ENCODE measurements at regions not wholly inside any gene's neighbourhood (a gene's known extent, or its start where the extent isn't known, plus 50 kb on each side); places are given as distances from the start of the nearest gene placed in this dataset.

- TF ChIP-seq, protein P1, sequence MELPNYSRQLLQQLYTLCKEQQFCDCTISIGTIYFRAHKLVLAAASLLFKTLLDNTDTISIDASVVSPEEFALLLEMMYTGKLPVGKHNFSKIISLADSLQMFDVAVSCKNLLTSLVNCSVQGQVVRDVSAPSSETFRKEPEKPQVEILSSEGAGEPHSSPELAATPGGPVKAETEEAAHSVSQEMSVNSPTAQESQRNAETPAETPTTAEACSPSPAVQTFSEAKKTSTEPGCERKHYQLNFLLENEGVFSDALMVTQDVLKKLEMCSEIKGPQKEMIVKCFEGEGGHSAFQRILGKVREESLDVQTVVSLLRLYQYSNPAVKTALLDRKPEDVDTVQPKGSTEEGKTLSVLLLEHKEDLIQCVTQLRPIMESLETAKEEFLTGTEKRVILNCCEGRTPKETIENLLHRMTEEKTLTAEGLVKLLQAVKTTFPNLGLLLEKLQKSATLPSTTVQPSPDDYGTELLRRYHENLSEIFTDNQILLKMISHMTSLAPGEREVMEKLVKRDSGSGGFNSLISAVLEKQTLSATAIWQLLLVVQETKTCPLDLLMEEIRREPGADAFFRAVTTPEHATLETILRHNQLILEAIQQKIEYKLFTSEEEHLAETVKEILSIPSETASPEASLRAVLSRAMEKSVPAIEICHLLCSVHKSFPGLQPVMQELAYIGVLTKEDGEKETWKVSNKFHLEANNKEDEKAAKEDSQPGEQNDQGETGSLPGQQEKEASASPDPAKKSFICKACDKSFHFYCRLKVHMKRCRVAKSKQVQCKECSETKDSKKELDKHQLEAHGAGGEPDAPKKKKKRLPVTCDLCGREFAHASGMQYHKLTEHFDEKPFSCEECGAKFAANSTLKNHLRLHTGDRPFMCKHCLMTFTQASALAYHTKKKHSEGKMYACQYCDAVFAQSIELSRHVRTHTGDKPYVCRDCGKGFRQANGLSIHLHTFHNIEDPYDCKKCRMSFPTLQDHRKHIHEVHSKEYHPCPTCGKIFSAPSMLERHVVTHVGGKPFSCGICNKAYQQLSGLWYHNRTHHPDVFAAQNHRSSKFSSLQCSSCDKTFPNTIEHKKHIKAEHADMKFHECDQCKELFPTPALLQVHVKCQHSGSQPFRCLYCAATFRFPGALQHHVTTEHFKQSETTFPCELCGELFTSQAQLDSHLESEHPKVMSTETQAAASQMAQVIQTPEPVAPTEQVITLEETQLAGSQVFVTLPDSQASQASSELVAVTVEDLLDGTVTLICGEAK (IDR thresholded peaks at IDR 0.05), result no peak
- TF ChIP-seq, protein P1 (CRISPR knock-in tag; IDR thresholded peaks at IDR 0.05), result no peak
- TF ChIP-seq PRPF4 (IDR thresholded peaks at IDR 0.05; ENCODE audit: low read depth, low read length, poor library complexity, severe bottlenecking), result no peak
- TF ChIP-seq, protein P2, sequence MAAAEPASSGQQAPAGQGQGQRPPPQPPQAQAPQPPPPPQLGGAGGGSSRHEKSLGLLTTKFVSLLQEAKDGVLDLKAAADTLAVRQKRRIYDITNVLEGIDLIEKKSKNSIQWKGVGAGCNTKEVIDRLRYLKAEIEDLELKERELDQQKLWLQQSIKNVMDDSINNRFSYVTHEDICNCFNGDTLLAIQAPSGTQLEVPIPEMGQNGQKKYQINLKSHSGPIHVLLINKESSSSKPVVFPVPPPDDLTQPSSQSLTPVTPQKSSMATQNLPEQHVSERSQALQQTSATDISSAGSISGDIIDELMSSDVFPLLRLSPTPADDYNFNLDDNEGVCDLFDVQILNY (CRISPR knock-in tag; conservative IDR thresholded peaks at IDR 0.05), result no peak
- no peak for TF ChIP-seq TFDP1 (CRISPR knock-in tag; IDR thresholded peaks at IDR 0.05; ENCODE audit: borderline replicate concordance)
- TF ChIP-seq, protein P3, sequence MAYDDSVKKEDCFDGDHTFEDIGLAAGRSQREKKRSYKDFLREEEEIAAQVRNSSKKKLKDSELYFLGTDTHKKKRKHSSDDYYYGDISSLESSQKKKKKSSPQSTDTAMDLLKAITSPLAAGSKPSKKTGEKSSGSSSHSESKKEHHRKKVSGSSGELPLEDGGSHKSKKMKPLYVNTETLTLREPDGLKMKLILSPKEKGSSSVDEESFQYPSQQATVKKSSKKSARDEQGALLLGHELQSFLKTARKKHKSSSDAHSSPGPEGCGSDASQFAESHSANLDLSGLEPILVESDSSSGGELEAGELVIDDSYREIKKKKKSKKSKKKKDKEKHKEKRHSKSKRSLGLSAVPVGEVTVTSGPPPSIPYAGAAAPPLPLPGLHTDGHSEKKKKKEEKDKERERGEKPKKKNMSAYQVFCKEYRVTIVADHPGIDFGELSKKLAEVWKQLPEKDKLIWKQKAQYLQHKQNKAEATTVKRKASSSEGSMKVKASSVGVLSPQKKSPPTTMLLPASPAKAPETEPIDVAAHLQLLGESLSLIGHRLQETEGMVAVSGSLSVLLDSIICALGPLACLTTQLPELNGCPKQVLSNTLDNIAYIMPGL (CRISPR knock-in tag; IDR thresholded peaks at IDR 0.05; ENCODE audit: borderline replicate concordance in 1 of 2, low read depth in 1 of 2), result no peak
Measured at GRCh38 chr13:58119351-58119750, 487.8 kb downstream of the PCDH17 start (continued).

All from HepG2 (cell line).